Thyroid gland (tissue), 4 donors: ENCODE measurements at regions not wholly inside any gene's neighbourhood (a gene's known extent, or its start where the extent isn't known, plus 50 kb on each side); places are given as distances from the start of the nearest gene placed in this dataset.

ENCODE experiments used
- POLR2A ChIP-seq, 2 donors: fragments of 450-650 bp; IDR thresholded peaks; one replicate each; pipeline ENCODE4 v1.6.1; 2017; ENCODE audit warnings: antibody characterized with exemption in 2 of 2, mild to moderate bottlenecking in 2 of 2, moderate library complexity in 1 of 2
- TF ChIP-seq, protein P1 (sequence below), 6 experiments: fragments of 200-600 bp in 3 of 6; fragments of 450-650 bp in 3 of 6; sonication (generic) in 3 of 6; IDR thresholded peaks; one replicate each; pipeline ENCODE4 v1.5.1; 2016 to 2019; ENCODE audit warnings: antibody characterized with exemption in 6 of 6, mild to moderate bottlenecking in 2 of 6, inconsistent platforms in 1 of 6, moderate library complexity in 1 of 6

DNA sequence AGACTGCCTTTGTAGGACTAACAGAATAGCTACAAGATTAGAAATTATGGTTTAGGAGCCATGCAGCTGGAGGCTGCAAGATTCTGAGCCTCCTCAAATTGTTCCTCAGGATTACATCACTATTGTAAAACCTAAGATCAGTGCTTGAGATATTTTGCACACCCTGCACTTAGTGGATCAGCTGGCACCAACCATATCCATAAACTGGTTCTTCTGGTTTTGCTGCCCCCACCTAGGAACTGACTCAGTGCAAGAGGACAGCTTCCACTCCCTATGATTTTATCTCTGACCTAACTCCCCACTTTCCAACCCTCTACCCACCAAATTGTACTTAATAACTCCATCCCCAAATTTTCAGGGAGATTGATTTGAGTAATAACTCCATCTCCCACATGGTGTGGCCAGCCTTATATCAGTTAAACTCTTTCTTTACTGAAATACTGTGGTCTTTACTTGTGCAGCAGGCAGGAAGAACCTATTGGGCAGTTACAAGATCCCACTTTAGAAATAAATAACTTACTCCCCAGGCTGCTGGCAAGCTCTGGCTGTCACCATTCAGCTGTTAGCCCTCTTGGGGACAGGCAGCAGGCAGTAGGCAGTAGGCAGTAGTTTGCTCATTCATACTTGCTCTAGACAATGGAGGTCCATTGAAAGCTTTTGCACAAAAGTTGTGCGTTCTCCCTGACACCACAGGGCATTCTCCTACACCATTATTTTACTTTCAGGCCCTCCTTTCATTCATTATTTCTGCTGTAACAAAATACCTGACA, 119.0 kb downstream of the SLC17A6 start:
- TF ChIP-seq, protein P1, sequence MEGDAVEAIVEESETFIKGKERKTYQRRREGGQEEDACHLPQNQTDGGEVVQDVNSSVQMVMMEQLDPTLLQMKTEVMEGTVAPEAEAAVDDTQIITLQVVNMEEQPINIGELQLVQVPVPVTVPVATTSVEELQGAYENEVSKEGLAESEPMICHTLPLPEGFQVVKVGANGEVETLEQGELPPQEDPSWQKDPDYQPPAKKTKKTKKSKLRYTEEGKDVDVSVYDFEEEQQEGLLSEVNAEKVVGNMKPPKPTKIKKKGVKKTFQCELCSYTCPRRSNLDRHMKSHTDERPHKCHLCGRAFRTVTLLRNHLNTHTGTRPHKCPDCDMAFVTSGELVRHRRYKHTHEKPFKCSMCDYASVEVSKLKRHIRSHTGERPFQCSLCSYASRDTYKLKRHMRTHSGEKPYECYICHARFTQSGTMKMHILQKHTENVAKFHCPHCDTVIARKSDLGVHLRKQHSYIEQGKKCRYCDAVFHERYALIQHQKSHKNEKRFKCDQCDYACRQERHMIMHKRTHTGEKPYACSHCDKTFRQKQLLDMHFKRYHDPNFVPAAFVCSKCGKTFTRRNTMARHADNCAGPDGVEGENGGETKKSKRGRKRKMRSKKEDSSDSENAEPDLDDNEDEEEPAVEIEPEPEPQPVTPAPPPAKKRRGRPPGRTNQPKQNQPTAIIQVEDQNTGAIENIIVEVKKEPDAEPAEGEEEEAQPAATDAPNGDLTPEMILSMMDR (IDR thresholded peaks at IDR 0.05): no peak
- no peak for TF ChIP-seq POLR2A (IDR thresholded peaks at IDR 0.05)
